LoVo (cell line): ENCODE measurements at regions not wholly inside any gene's neighbourhood (a gene's known extent, or its start where the extent isn't known, plus 50 kb on each side); places are given as distances from the start of the nearest gene placed in this dataset.

Source experiments
- DNase-seq: peaks from one replicate; pipeline ENCODE4 v3.0.0-alpha.2; 2016; ENCODE audit warnings: low spot score

DNA sequence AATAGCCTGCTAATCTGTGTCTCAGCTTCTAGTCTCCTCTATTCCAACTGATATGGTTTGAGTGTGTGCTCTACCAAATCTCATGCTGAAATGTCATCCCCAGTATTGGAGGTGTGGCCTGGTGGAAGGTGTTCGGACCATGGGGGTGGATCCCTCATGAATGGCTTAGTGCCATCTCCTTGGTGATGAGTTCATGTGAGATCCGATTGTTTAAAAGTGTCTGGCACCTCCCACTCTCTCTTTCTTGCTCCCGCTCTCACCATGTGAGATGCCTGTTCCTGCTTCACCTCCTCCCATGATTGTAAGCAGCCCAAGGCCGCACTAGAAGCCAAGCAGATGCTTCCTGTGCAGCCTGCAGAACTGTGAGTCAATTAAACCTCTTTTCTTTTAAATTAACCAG lies 73.5 kb upstream of the CAMK1G start:
- no peak for DNase-seq

DNA sequence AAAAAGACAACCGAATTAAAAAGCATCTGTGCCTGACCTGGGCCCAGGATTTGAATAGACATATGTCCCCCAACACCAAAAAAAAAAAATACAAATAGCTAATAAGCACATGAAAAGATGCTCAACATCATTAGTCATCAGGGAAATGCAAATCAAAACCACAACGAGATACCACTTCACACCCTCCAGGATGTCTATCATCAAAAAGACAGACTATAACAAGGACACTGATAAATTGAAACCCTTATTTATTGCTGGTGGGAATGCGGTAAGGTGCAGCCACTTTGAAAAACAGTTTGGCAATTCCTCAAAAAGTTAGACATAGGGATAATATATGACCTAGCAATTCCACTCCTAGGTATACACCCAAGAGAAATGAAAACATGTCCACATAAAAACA lies 72.3 kb upstream of the CAMK1G start:
- DNase-seq = no peak

DNA sequence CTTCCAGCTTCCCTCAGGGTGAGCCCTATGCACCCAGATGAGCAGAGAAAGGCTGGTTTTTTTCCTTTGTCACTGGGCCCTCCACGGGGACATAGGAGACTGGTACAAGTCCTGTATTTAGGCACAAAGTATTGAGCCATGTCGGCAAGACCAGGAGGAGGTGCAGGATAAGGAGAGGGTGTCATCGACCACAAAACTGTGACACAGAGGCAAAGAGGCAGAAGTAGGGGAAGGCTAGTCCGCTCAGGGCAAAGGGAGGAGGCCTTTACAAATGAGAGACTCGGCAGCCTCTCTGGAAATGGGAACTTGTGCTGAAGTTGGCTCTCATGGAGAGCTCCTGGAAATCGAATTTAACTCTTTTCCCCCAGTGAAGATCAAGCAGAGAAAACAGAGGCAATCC lies 70.7 kb upstream of the CAMK1G start:
- no peak for DNase-seq

DNA sequence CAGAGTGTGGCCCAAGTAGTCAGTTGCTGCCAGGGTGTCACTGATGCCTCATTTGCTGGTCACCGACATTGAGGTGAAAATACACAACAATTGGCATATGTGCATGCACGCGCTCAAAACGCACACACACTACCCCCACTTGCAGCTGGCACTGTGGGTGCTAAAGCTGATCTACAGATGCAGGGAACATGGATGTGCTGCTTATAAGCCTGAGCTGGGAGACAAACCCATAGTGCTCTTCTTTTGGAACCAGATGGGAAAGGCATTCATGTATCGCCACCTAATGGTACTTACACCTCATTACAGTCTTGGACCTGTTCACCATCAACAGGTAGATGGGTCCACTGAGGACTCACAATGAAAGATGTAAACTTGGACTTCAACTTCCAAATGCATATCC lies 70.3 kb upstream of the CAMK1G start:
- peak; percentile 18 for DNase-seq

DNA sequence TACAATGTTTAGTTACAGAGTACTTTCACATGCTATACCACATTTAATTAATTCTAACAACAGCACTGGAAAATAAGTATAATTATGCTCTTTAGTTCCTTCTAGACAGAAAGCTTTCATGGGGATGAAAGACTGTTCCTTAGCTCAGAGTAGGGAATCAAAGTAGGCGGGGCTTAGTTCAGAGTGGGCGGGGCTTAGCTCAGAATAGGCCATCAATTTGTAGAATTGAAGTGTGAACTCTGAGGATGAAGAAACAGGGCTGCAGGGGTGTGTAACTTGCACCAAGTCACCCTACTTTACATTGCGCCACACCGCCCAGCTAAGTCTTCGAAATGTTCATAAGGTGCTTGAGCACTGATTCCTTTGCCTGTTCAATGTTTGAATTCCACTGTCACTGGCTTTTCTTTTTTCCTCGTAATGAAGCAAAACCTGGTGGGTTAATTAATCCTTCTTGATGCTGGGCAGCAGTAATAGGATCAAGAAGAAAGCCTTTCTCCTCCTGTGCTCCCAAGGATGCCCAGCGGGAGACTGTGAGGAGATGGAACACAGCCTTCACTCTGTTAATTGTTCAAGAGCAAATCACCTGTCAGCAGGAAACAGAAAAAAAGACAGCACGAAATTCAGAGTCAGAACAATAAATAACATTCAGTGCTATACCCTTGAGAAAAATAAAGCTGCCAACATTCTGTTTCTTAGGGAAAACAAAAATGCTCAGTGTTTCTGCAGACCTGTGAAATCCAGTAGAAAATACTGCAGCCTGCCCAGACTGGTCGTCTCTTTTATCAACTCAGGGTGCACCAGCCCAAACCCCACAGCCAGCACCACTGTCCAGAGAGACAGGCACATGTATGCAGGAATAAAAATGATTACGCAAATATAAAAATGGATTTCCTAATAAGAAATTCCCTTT lies 66.5 kb upstream of the CAMK1G start:
- no peak for DNase-seq

DNA sequence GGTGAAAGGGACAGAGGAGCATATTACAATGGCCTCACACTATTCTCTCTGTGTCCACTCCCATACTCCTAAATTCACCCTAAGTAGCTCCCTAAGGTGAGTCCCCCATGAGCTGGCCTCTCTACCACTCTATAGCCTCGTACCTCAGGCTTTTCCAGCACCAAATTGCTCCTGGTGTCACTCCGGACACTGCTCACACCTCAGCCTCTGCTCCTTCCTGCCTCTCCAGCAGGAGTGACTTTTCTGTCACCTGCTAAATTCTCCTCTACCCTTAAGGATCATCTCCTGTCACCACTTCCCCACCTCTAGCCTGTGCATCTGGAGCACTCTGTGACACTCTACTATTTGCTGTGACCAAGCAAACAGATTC lies 65.8 kb upstream of the CAMK1G start:
- DNase-seq = no peak

DNA sequence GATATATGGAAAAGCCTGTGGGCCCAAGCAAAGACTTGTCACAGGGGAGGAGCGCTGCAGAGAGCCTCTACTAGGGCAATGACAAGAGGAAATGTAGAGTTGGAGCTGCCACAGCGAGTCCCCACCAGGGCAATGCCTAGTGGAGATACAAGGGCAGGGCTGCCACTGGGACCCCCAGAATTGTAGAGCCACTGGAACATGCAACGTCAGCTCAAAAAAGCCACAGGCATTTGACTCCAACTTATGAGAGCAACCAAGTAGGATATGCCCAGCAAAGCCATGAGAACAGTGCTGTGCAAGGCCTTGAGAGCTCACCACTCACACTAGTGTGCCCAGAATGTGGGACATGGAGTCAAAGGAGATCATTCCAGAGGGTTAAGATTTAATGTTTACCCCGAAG lies 63.7 kb upstream of the CAMK1G start:
- DNase-seq = no peak

DNA sequence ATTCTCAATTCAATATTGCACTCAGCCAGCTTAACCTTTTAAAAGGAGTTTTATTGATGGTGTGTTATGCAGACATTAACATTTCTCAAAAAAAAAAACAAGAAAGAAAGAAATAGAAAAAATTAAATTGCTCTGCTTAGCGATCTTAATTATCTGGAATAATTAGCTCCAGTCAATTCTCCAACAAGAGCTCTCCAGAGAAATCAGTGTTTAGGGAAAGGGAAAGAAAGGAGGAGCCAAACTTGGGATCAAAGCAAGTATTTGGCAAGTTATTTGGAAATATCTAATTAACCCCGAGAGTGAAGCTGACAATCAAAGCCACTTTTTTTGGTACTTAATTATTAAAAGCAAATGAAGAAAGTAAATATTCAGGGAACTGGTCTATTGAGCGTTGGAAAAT lies 60.7 kb upstream of the CAMK1G start:
- no peak for DNase-seq

DNA sequence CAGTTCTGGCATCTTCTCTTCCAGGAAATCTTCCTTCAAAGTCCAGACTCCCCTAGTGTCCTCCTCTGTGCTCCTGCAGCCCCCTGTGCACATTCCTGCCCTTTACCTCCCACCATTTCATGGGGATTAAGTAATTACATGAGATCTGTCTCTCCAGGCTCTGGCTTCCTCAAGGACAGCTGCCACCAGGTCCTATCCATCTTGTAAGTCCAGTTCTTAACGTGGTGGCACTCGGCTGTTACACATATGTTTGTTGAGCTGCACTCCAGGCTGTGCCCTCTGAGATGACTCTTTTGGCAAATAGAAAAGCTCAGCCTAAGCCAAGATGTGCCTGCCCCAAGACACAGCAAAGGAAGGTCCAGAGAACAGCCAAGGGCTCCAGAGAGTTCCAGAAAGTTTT lies 57.4 kb upstream of the CAMK1G start:
- DNase-seq = no peak

DNA sequence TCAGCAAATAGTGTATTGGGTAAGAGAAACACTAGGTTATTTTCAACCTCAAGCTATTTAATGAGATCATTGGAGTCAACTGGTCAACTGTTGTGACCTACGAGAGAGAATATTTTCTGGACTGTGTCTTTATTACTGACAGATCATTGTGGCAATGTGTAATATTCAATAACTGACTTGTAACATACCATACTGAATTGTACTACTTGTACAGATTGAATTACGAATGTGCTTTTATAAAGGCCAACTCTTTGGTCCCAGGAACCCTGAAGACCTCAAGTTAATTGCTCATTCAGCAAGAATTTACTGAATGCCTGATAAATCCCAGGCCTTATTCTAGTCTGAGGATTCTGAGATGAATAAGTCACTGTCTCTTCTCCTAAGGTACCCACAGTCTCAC lies 56.1 kb upstream of the CAMK1G start:
- DNase-seq = no peak

DNA sequence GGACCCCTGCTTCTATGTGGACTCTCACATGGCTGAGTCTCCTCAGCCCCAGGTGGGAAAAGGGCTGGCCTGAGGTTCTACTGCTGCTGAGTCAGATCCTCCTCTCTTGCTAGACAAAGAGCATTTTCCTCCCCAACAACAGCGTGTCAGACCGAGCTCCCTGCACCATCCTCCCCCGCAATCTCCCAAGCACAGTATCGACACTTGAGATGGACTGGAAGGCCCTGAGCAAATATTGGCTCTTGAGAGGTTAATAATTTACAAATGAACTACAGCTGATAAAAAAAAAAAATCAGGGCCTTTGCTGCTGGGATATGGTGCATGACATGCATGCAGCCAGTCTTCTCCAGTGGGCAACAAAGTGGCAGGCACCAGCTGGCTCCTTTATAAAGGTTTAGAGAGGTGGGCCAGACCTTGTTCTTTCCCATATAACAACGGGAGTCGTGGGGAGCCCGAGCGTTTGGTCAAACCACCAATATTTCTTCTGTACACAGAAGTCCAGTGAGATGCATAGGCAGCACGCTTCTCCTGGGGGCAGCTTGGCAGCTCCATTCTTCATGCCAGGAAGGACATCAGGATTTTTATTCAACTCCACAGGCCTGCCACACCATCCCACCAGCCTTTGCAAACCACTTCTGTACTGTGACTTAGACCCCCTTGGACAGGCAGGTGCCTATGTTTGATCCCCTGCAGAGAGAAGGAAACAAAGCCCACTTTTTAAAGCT lies 55.4 kb upstream of the CAMK1G start:
- DNase-seq = no peak

DNA sequence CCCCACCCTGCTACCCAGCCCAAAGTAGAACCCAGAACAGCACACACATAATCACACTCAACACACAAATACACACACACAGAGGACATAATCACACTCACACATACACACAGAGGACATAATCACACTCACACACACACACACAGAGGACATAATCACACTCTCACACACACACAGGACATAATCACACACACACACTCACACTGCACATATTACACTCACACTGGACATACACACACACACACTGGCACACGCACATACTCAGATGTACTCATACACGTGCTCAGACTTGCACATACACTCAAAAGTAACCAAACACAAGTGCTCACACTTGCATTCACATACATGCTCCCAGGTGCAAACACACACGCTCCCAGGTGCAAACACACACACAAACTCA lies 54.3 kb upstream of the CAMK1G start:
- no peak for DNase-seq

DNA sequence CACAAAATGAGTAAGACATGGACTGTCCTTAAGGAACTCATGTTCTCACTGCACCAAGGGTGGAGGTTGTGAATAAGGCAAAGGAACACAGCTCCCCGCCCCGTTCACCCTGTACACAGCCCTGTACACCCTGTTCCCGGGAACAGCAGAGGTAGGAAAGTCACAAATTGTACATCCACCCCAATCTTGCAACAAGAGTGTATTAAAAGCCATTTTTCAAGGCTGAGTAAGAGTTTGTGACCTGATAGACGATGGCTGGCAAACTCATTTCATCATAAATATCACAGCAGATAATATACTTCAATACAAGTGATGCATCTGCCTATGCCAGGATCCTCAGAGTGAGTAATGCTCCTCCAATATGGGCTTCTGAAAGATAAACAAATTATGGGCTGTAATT lies 52.5 kb upstream of the CAMK1G start:
- DNase-seq = no peak

DNA sequence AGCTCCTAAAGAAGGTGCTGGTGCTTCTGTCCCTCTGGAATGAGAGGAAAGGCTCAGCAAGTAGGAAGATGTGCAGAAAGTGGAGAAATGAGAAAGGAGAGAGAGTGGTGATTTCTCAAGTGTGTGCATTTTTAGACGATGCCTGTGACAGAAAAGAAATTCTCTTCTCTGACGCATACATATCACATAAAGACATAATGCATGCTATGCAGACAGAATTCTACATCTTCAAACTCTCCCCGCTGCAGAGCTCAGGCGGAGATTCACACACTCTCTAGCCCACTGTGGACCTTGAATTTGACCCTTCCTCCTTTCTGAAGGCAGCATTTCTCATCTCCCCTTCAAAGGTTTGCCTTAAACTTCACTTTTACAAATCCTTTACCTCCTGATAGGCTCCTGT lies 52.0 kb upstream of the CAMK1G start:
- no peak for DNase-seq
